GM18511 (cell line): ENCODE measurements at regions not wholly inside any gene's neighbourhood (a gene's known extent, or its start where the extent isn't known, plus 50 kb on each side); places are given as distances from the start of the nearest gene placed in this dataset.
A peak's percentile ranks its signal among the peaks of the same experiment; 100 is the strongest.

Experiments
- ATAC-seq: cut with Tn5 transposase; IDR thresholded peaks from one replicate; pipeline ENCODE4 v1.9.1; 2021; ENCODE audit warnings: mild to moderate bottlenecking, moderate library complexity; ENCODE audit not compliant: unreplicated experiment

- ATAC-seq: no peak
Observed at GRCh38 chr14:44154874-44155273, 352.2 kb downstream of the FSCB start.

GRCh38 chr14:44154446-44154845 is 352.6 kb downstream of the FSCB start:
- ATAC-seq: no peak

GRCh38 chr14:44151130-44151820 is 355.8 kb downstream of the FSCB start:
- ATAC-seq: no peak

GRCh38 chr14:44149597-44149996 is 357.5 kb downstream of the FSCB start:
- peak; percentile 73 for ATAC-seq

- ATAC-seq: no peak
Observed at GRCh38 chr14:44142006-44142405, 365.1 kb downstream of the FSCB start.

GRCh38 chr14:44135972-44136371 is 371.1 kb downstream of the FSCB start:
- ATAC-seq: peak; percentile 78

- no peak for ATAC-seq
Observed at GRCh38 chr14:44131861-44132260, 375.2 kb downstream of the FSCB start.

GRCh38 chr14:44113769-44114730 is 393.0 kb downstream of the FSCB start:
- peak; percentile 57 for ATAC-seq

GRCh38 chr14:44112774-44113460 is 394.2 kb downstream of the FSCB start:
- ATAC-seq: no peak

GRCh38 chr14:44109036-44109435 is 398.0 kb downstream of the FSCB start:
- ATAC-seq: no peak

- no peak for ATAC-seq
Observed at GRCh38 chr14:44108601-44109000, 398.5 kb downstream of the FSCB start.

- no peak for ATAC-seq
Observed at GRCh38 chr14:44107156-44107555, 399.9 kb downstream of the FSCB start.

- ATAC-seq: no peak
Observed at GRCh38 chr14:44099743-44100488, 407.2 kb downstream of the FSCB start.

- ATAC-seq: no peak
Observed at GRCh38 chr14:44081146-44081545, 425.9 kb downstream of the FSCB start.

- ATAC-seq: no peak
Observed at GRCh38 chr14:44070046-44070445, 437.0 kb downstream of the FSCB start.

- ATAC-seq: no peak
Observed at GRCh38 chr14:44053422-44053821, 453.7 kb downstream of the FSCB start.

- peak; percentile 72 for ATAC-seq
Observed at GRCh38 chr14:44041700-44042099, 465.4 kb downstream of the FSCB start.

- ATAC-seq: no peak
Observed at GRCh38 chr14:44040561-44040960, 466.5 kb downstream of the FSCB start.

GRCh38 chr14:44036248-44036647 is 470.8 kb downstream of the FSCB start:
- ATAC-seq: no peak

GRCh38 chr14:44035707-44036106 is 471.4 kb downstream of the FSCB start:
- no peak for ATAC-seq
